ENCODE measurements at regions not wholly inside any gene's neighbourhood (a gene's known extent, or its start where the extent isn't known, plus 50 kb on each side); places are given as distances from the start of the nearest gene placed in this dataset.
"Not testable (repeated sequence)": the region's sequence is repeated elsewhere in the genome, so short reads cannot be mapped to it uniquely, and the experiment has no call there.

- Histone ChIP-seq H3K27me3 (replicated peaks; ENCODE audit: control insufficient read depth, insufficient read depth, low read length) (peaks cover 8% of the 10 kb centered on the region), H3K9me3 (ENCODE audit: control insufficient read depth, low read length) (no peaks in the 10 kb centered on the region), H3K36me3 (ENCODE audit: control insufficient read depth, insufficient read depth, low read length, severe bottlenecking) (no peaks in the 10 kb centered on the region), H3K4me3 (ENCODE audit: low read length) (no peak overlapping the region), H3K4me1 (ENCODE audit: control insufficient read depth, insufficient read depth, low read length) (no peaks in the 10 kb centered on the region), H3K9ac (ENCODE audit: low read length) (no peak overlapping the region)
- no peak for DNase-seq (ENCODE audit: low read depth)
Observed at GRCh38 chr16:58815181-58815888, 81.2 kb upstream of the GOT2 start.

DNA sequence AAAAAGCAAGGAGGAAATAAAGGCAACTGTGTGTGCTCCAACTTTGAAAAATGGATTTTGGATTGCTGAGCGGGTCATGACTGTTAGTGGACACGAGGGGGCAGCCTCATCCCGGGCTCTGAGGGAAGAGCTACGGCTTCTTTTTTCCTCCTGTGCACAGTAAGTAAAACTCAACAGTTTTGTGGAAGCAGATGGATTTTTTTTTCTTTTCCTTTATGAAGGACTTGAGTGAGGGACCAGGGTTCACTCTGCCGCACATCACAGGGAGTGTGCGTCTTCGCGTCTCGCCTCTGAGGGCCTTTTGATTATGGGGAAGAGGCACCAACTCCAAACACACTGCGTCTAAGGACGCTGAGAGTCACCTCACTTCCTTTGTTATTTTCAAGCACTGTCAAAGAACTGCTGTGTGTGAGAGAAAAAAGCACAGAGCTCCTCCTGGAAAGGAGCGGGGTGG lies 80.3 kb upstream of the GOT2 start:
- peak overlapping the region; percentile 67 for H3K4me3 ChIP-seq (ENCODE audit: low read length)
- H3K27me3 ChIP-seq (replicated peaks; ENCODE audit: control insufficient read depth, insufficient read depth, low read length), result peaks cover 1% of the 10 kb centered on the region
- H3K4me1 ChIP-seq (ENCODE audit: control insufficient read depth, insufficient read depth, low read length), result no peaks in the 10 kb centered on the region
- H3K36me3 ChIP-seq (ENCODE audit: control insufficient read depth, insufficient read depth, low read length, severe bottlenecking), result no peaks in the 10 kb centered on the region
- peak; percentile 77 for DNase-seq (ENCODE audit: low read depth)
- H3K9ac ChIP-seq (ENCODE audit: low read length), result peak overlapping the region; percentile 24
- no peaks in the 10 kb centered on the region for H3K9me3 ChIP-seq (ENCODE audit: control insufficient read depth, low read length)

DNA sequence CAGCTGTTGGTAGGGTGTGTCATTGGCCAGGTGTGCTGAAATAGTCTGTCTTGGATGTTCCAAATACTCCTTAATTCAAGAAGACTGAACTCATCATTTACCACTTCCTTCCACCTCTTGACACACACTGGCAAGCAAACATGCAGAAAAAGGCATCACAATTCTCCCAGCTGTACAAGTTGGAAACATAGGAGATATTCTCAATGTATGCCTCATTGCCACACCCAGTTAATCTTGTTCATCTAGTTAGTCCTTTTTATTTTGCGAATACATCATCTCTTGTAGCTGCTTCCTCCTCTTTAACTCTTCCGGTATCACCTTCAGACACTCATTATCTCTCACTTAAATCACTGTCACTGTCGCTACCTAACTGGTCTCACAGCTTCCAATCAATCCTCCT lies 75.1 kb upstream of the GOT2 start:
- H3K4me3 ChIP-seq (ENCODE audit: low read length), result no peak overlapping the region

DNA sequence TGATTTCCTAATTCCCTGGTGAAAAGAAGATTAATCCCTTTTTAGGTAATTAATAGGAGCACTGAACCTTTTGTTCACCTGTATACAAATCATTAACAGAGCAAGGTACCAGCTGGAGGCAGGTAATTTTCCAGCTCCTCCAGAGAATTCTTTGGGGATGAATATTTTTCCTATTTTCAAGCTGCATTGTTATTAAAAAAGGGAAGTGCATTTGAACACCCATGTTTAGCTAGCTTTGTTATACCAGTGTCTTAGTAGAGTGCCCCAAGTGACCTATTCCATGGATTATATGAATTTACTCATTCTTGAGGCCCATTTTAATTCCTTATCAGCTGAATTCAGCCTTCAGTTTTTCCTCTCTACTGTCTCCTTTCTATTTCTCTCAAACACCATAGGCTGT lies 73.2 kb upstream of the GOT2 start:
- DNase-seq (ENCODE audit: low read depth), result no peak
- H3K36me3 ChIP-seq (ENCODE audit: control insufficient read depth, insufficient read depth, low read length, severe bottlenecking), result no peaks in the 10 kb centered on the region
- H3K4me3 ChIP-seq (ENCODE audit: low read length), result no peak overlapping the region
- H3K27me3 ChIP-seq (replicated peaks; ENCODE audit: control insufficient read depth, insufficient read depth, low read length), result peaks cover 4% of the 10 kb centered on the region
- H3K9me3 ChIP-seq (ENCODE audit: control insufficient read depth, low read length), result peaks cover 2% of the 10 kb centered on the region
- no peaks in the 10 kb centered on the region for H3K4me1 ChIP-seq (ENCODE audit: control insufficient read depth, insufficient read depth, low read length)
- no peak overlapping the region for H3K9ac ChIP-seq (ENCODE audit: low read length)

More for the DNA sequence above, 75.1 kb upstream of the GOT2 start:
- H3K27me3 ChIP-seq (replicated peaks; ENCODE audit: control insufficient read depth, insufficient read depth, low read length), result peaks cover 4% of the 10 kb centered on the region
- H3K9ac ChIP-seq (ENCODE audit: low read length), result no peak overlapping the region
- no peaks in the 10 kb centered on the region for H3K4me1 ChIP-seq (ENCODE audit: control insufficient read depth, insufficient read depth, low read length)
- no peaks in the 10 kb centered on the region for H3K36me3 ChIP-seq (ENCODE audit: control insufficient read depth, insufficient read depth, low read length, severe bottlenecking)
- H3K9me3 ChIP-seq (ENCODE audit: control insufficient read depth, low read length), result no peaks in the 10 kb centered on the region
- no peak for DNase-seq (ENCODE audit: low read depth)

DNA sequence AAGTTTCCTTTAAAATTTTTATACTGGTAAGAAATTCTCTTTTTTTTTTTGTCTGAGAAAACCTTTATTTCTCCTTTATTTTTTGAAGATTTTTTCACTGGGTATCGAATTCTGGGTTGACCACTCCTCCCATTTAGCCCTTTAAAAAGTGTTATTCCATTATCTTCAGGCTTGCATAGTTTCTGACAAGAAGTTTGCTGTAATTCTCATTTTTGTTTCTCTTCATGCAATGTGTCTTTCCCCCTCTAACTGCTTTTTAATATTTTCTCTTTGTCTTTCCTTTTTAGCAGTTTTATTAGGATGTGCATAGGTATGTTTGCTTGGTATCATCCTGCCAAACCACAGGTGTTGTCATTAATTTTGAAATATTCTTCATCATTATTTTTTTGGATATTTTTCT lies 67.7 kb upstream of the GOT2 start:
- no peaks in the 10 kb centered on the region for H3K4me1 ChIP-seq (ENCODE audit: control insufficient read depth, insufficient read depth, low read length)
- H3K9me3 ChIP-seq (ENCODE audit: control insufficient read depth, low read length), result peaks cover 24% of the 10 kb centered on the region
- no peaks in the 10 kb centered on the region for H3K27me3 ChIP-seq (replicated peaks; ENCODE audit: control insufficient read depth, insufficient read depth, low read length)
- no peak for DNase-seq (ENCODE audit: low read depth)
- H3K4me3 ChIP-seq (ENCODE audit: low read length), result no peak overlapping the region
- no peaks in the 10 kb centered on the region for H3K36me3 ChIP-seq (ENCODE audit: control insufficient read depth, insufficient read depth, low read length, severe bottlenecking)
- H3K9ac ChIP-seq (ENCODE audit: low read length), result no peak overlapping the region

- H3K36me3 ChIP-seq (ENCODE audit: control insufficient read depth, insufficient read depth, low read length, severe bottlenecking), result no peaks in the 10 kb centered on the region
- no peak overlapping the region for H3K9ac ChIP-seq (ENCODE audit: low read length)
- peaks cover 22% of the 10 kb centered on the region for H3K9me3 ChIP-seq (ENCODE audit: control insufficient read depth, low read length)
- H3K4me3 ChIP-seq (ENCODE audit: low read length), result no peak overlapping the region
- H3K4me1 ChIP-seq (ENCODE audit: control insufficient read depth, insufficient read depth, low read length), result no peaks in the 10 kb centered on the region
- H3K27me3 ChIP-seq (replicated peaks; ENCODE audit: control insufficient read depth, insufficient read depth, low read length), result no peaks in the 10 kb centered on the region
- DNase-seq (ENCODE audit: low read depth), result no peak
Observed at GRCh38 chr16:58797137-58797801, 63.2 kb upstream of the GOT2 start.

GRCh38 chr16:58793366-58793765 lies 59.2 kb upstream of the GOT2 start:
- no peak overlapping the region for H3K9ac ChIP-seq (ENCODE audit: low read length)
- H3K9me3 ChIP-seq (ENCODE audit: control insufficient read depth, low read length), result no peaks in the 10 kb centered on the region
- no peaks in the 10 kb centered on the region for H3K4me1 ChIP-seq (ENCODE audit: control insufficient read depth, insufficient read depth, low read length)
- H3K4me3 ChIP-seq (ENCODE audit: low read length), result no peak overlapping the region
- H3K27me3 ChIP-seq (replicated peaks; ENCODE audit: control insufficient read depth, insufficient read depth, low read length), result peaks cover 5% of the 10 kb centered on the region
- H3K36me3 ChIP-seq (ENCODE audit: control insufficient read depth, insufficient read depth, low read length, severe bottlenecking), result no peaks in the 10 kb centered on the region
- no peak for DNase-seq (ENCODE audit: low read depth)

GRCh38 chr16:58792188-58792587 lies 58.1 kb upstream of the GOT2 start:
- H3K9me3 ChIP-seq (ENCODE audit: control insufficient read depth, low read length), result no peaks in the 10 kb centered on the region
- H3K27me3 ChIP-seq (replicated peaks; ENCODE audit: control insufficient read depth, insufficient read depth, low read length), result peaks cover 5% of the 10 kb centered on the region
- no peak overlapping the region for H3K4me3 ChIP-seq (ENCODE audit: low read length)
- H3K4me1 ChIP-seq (ENCODE audit: control insufficient read depth, insufficient read depth, low read length), result no peaks in the 10 kb centered on the region
- no peak overlapping the region for H3K9ac ChIP-seq (ENCODE audit: low read length)
- H3K36me3 ChIP-seq (ENCODE audit: control insufficient read depth, insufficient read depth, low read length, severe bottlenecking), result no peaks in the 10 kb centered on the region
- DNase-seq (ENCODE audit: low read depth), result no peak

DNA sequence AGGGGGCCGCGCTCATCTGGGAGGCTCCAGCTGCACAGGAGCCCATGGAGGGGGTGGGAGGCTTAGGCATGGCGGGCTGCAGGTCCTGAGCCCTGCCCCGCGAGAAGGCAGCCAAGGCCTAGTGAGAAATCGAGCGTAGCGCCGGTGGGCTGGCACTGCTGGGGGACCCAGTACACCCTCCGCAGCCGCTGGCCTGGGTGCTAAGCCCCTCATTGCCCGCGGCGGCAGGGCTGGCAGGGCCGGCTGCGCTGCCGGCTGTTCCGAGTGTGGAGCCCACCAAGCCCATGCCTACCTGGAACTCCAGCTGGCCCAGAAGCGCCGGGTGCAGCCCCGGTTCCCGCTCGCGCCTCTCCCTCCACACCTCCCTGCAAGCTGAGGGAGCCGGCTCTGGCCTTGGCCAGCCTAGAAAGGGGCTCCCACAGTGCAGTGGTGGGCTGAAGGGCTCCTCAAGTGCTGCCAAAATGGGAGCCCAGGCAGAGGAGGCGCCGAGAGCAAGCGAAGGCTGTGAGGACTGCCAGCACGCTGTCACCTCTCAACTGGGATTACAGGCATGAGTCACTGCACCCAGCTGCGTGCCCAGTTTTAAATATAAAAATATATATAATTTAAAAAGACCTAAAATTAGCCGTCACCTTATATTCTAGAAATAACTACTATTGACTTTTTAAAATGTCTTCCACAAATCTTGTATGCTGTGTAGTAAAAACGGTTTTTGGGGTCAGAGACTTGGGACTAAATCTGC lies 56.9 kb upstream of the GOT2 start:
- not testable (repeated sequence) for H3K36me3 ChIP-seq (ENCODE audit: control insufficient read depth, insufficient read depth, low read length, severe bottlenecking); H3K27me3 ChIP-seq (replicated peaks; ENCODE audit: control insufficient read depth, insufficient read depth, low read length); H3K9ac ChIP-seq (ENCODE audit: low read length); H3K4me3 ChIP-seq (ENCODE audit: low read length); DNase-seq (ENCODE audit: low read depth); H3K4me1 ChIP-seq (ENCODE audit: control insufficient read depth, insufficient read depth, low read length); H3K9me3 ChIP-seq (ENCODE audit: control insufficient read depth, low read length)

GRCh38 chr16:58789351-58789750 lies 55.2 kb upstream of the GOT2 start:
- no peaks in the 10 kb centered on the region for H3K9me3 ChIP-seq (ENCODE audit: control insufficient read depth, low read length)
- H3K4me1 ChIP-seq (ENCODE audit: control insufficient read depth, insufficient read depth, low read length), result no peaks in the 10 kb centered on the region
- no peak overlapping the region for H3K9ac ChIP-seq (ENCODE audit: low read length)
- DNase-seq (ENCODE audit: low read depth), result no peak
- no peak overlapping the region for H3K4me3 ChIP-seq (ENCODE audit: low read length)
- no peaks in the 10 kb centered on the region for H3K36me3 ChIP-seq (ENCODE audit: control insufficient read depth, insufficient read depth, low read length, severe bottlenecking)
- H3K27me3 ChIP-seq (replicated peaks; ENCODE audit: control insufficient read depth, insufficient read depth, low read length), result peaks cover 5% of the 10 kb centered on the region

Data from adipocyte (in vitro differentiated cells).